Suprapubic skin (tissue), 4 donors: ENCODE measurements at regions not wholly inside any gene's neighbourhood (a gene's known extent, or its start where the extent isn't known, plus 50 kb on each side); places are given as distances from the start of the nearest gene placed in this dataset.

Experiments
- DNase-seq, 2 donors: peaks; one replicate each; pipeline ENCODE4 v3.0.0-alpha.2; 2019; ENCODE audit warnings: low spot score in 2 of 2
- H3K27ac ChIP-seq: fragments of 200-600 bp; sonication (generic); one replicate; pipeline ENCODE4 v1.5.1; 2019
- H3K27me3 ChIP-seq: fragments of 200-600 bp; sonication (generic); one replicate; pipeline ENCODE4 v1.5.1; 2019
- H3K36me3 ChIP-seq: fragments of 200-600 bp; sonication (generic); one replicate; pipeline ENCODE4 v1.5.1; 2019
- H3K4me1 ChIP-seq: fragments of 200-600 bp; sonication (generic); one replicate; pipeline ENCODE4 v1.5.1; 2019
- H3K4me3 ChIP-seq: fragments of 200-600 bp; sonication (generic); one replicate; pipeline ENCODE4 v1.5.1; 2019; ENCODE audit warnings: mild to moderate bottlenecking
- H3K9me3 ChIP-seq: fragments of 200-600 bp; sonication (generic); one replicate; pipeline ENCODE4 v1.5.1; 2019
- EP300 ChIP-seq: sonication (generic); formaldehyde crosslinking; IDR thresholded peaks from one replicate; pipeline ENCODE4 v1.6.1; 2017; ENCODE audit warnings: antibody characterized with exemption
- POLR2A ChIP-seq, 2 donors: fragments of 450-650 bp; IDR thresholded peaks; one replicate each; pipeline ENCODE4 v1.6.1; 2017; ENCODE audit warnings: antibody characterized with exemption in 2 of 2, mild to moderate bottlenecking in 2 of 2, moderate library complexity in 2 of 2
- POLR2AphosphoS5 ChIP-seq, 3 donors: sonication (generic); formaldehyde crosslinking; IDR thresholded peaks; one replicate each; pipeline ENCODE4 v1.6.1; 2017; ENCODE audit warnings: antibody characterized with exemption in 3 of 3
- WGBS: methylation state at CpG from one replicate; pipeline ENCODE4 v1.1.5; 2018; 5-methylcytosine and 5-hydroxymethylcytosine counted together
- TF ChIP-seq, protein P1 (sequence below), 2 donors: fragments of 200-600 bp in 1 of 2; fragments of 450-650 bp in 1 of 2; sonication (generic) in 1 of 2; IDR thresholded peaks; one replicate each; pipeline ENCODE4 v1.5.1; 2016 to 2019; ENCODE audit warnings: antibody characterized with exemption in 2 of 2, mild to moderate bottlenecking in 1 of 2, moderate library complexity in 1 of 2

DNA sequence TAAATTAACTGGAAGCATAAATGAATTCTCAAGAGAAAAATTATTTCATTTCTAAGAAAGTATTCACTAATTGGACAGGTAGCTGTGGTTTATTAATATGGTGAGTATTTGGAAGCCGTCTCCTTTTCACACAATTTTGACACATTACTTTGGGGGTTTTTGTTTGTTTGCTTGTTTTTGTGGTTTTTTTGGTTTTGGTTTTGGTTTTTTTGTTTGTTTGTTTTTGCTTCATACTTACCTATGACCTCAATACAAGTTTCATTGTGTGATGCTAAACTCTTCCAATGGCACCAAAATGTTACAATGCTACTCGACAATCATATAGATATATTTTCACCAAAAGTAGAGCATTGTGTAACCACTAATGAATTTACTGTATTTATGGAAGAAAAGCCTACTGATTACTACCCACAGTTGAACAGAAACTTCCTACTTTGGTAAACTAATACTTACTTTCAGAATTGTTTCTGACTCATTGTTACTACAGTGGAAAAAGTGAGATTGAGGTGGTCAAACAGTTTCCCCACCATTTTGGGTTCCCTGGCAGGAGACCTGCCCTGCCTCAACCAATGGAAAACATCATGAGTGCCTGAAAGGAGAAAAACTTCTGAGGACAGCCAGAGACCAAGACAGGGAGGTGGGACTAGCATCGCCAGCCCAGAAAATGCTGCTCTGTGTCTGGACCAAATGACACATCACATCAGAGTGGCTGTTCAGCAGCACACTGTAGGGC is 443.1 kb downstream of the HNRNPD start:
- no peak overlapping the region for H3K4me3 ChIP-seq
- no peaks in the 10 kb centered on the region for H3K27me3 ChIP-seq
- H3K27ac ChIP-seq: no peak overlapping the region
- H3K36me3 ChIP-seq: no peaks in the 10 kb centered on the region
- DNase-seq: no peak
- H3K4me1 ChIP-seq: no peaks in the 10 kb centered on the region
- TF ChIP-seq, protein P1, sequence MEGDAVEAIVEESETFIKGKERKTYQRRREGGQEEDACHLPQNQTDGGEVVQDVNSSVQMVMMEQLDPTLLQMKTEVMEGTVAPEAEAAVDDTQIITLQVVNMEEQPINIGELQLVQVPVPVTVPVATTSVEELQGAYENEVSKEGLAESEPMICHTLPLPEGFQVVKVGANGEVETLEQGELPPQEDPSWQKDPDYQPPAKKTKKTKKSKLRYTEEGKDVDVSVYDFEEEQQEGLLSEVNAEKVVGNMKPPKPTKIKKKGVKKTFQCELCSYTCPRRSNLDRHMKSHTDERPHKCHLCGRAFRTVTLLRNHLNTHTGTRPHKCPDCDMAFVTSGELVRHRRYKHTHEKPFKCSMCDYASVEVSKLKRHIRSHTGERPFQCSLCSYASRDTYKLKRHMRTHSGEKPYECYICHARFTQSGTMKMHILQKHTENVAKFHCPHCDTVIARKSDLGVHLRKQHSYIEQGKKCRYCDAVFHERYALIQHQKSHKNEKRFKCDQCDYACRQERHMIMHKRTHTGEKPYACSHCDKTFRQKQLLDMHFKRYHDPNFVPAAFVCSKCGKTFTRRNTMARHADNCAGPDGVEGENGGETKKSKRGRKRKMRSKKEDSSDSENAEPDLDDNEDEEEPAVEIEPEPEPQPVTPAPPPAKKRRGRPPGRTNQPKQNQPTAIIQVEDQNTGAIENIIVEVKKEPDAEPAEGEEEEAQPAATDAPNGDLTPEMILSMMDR (IDR thresholded peaks at IDR 0.05): no peak
- TF ChIP-seq EP300: no peak
- no peak for TF ChIP-seq POLR2AphosphoS5 (IDR thresholded peaks at IDR 0.05)
- TF ChIP-seq POLR2A (IDR thresholded peaks at IDR 0.05): no peak
- 88% methylated on average over 3 of the region's 3 CpGs for WGBS
- no peaks in the 10 kb centered on the region for H3K9me3 ChIP-seq

DNA sequence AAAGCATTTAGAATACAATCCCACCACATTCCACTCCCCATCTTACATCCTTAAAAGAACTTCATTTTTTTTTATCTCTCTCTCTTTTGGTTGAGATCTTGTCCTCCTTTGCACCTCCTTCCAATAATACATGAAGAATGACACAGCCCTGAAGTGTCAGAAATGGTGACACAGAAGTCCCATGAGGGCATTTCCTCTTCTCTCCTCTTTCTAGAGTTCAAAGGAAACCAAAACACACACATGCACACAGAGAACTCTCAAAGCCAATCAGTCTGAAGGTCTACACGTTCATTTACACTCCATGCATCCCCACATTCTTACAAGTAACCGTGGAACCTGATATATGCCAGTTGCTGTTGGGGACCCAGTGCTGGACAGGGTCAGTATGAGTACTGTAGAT is 450.7 kb downstream of the HNRNPD start:
- Histone ChIP-seq H3K27ac (no peak overlapping the region), H3K4me1 (no peaks in the 10 kb centered on the region), H3K4me3 (no peak overlapping the region), H3K9me3 (no peaks in the 10 kb centered on the region), H3K36me3 (no peaks in the 10 kb centered on the region), H3K27me3 (no peaks in the 10 kb centered on the region)
- WGBS: 78% methylated on average over 2 of the region's 2 CpGs
- DNase-seq: no peak
- TF ChIP-seq EP300: no peak
- TF ChIP-seq POLR2A (IDR thresholded peaks at IDR 0.05): no peak
- TF ChIP-seq, protein P1 (IDR thresholded peaks at IDR 0.05): no peak
- no peak for TF ChIP-seq POLR2AphosphoS5 (IDR thresholded peaks at IDR 0.05)

DNA sequence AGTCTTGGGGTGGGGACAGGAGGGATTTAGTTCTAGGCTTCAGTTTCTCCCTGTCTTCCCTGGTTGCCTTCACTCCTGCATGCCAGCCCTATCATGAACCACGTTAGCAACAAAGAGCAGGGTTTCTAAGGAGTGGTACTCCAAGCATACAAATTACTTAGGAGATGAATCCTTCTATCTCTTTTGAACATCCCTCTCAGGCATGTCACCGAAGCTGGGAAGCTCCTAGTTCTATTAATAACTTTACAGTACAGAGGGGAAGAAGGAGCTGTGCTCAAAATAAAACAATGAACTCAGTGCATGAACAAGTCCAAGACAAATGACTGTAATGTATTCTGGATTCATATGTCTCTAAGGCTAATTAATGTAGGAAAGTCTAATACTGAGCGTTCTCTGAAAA is 450.6 kb upstream of the RASGEF1B start:
- WGBS: 51% methylated on average over 3 of the region's 3 CpGs
- H3K36me3 ChIP-seq: no peaks in the 10 kb centered on the region
- DNase-seq: no peak
- no peak overlapping the region for H3K27ac ChIP-seq
- H3K27me3 ChIP-seq: no peaks in the 10 kb centered on the region
- TF ChIP-seq, protein P1 (IDR thresholded peaks at IDR 0.05): no peak
- TF ChIP-seq EP300 (no peak), POLR2AphosphoS5 (IDR thresholded peaks at IDR 0.05) (no peak), POLR2A (IDR thresholded peaks at IDR 0.05) (no peak)
- H3K4me1 ChIP-seq: no peaks in the 10 kb centered on the region
- no peak overlapping the region for H3K4me3 ChIP-seq
- H3K9me3 ChIP-seq: no peaks in the 10 kb centered on the region

DNA sequence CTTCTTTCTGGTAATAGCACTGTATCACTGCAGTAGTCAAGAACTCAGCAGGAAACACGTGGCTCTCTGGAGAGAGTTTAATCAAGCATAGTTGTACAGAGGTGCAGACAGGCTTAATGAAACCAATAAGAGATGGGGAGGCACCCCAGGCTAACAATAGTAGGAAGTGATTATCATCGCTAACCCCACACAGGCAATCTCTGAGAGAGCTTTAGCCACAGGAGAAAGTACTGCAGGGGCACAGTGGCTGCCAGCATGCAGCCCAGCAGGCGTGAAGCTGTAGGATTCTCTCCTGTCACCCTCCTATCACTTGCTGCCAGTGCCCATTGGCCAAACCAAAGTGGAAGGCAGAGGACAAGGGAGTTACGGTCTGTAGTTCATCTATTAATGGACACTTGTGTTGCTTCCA is 450.0 kb upstream of the RASGEF1B start:
- Histone ChIP-seq H3K27me3 (no peaks in the 10 kb centered on the region), H3K4me3 (no peak overlapping the region), H3K9me3 (no peaks in the 10 kb centered on the region), H3K4me1 (no peaks in the 10 kb centered on the region), H3K27ac (no peak overlapping the region), H3K36me3 (no peaks in the 10 kb centered on the region)
- WGBS: 51% methylated on average over 4 of the region's 4 CpGs
- no peak for DNase-seq
- TF ChIP-seq POLR2A (IDR thresholded peaks at IDR 0.05) (no peak), EP300 (no peak), POLR2AphosphoS5 (IDR thresholded peaks at IDR 0.05) (no peak)
- TF ChIP-seq, protein P1 (IDR thresholded peaks at IDR 0.05): no peak

DNA sequence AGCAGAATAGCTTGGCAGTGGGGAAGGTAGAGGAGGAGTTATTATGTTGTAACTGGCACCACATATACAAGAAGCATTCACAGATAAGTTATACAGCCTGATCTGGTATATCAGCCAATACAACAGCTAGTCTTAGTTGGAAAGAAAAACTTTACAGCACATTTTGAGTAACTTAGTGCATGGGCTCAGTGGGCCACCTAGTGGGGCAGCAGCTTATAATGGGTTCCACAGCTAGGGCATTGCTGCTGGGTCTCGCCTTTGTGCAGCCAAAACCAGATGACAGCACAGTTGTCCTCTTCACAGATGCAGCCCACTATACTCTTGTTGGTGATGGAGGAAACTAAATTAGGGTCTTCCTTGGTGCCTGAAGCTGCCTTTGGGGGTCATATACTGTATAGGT is 448.1 kb upstream of the RASGEF1B start:
- no peaks in the 10 kb centered on the region for H3K27me3 ChIP-seq
- TF ChIP-seq POLR2A (IDR thresholded peaks at IDR 0.05) (no peak), EP300 (no peak), POLR2AphosphoS5 (IDR thresholded peaks at IDR 0.05) (no peak)
- TF ChIP-seq, protein P1 (IDR thresholded peaks at IDR 0.05): no peak

More for the DNA sequence above, 448.1 kb upstream of the RASGEF1B start:
- Histone ChIP-seq H3K4me1 (no peaks in the 10 kb centered on the region), H3K36me3 (no peaks in the 10 kb centered on the region), H3K9me3 (no peaks in the 10 kb centered on the region), H3K4me3 (no peak overlapping the region), H3K27ac (no peak overlapping the region)
- 91% methylated on average over 1 of the region's 1 CpG for WGBS
- no peak for DNase-seq
